GM10248 (cell line): ENCODE measurements at regions not wholly inside any gene's neighbourhood (a gene's known extent, or its start where the extent isn't known, plus 50 kb on each side); places are given as distances from the start of the nearest gene placed in this dataset.

Source experiments
- CTCF ChIA-PET: fragments of 300-600 bp; sonication (Branson Sonifier 250); formaldehyde crosslinking; extraction: SDS; loops from one replicate; lab custom pipeline; 2021; ENCODE audit warnings: antibody characterized with exemption; lab: Yijun Ruan, JAX
- POLR2A ChIA-PET: fragments of 350-650 bp; sonication (Branson Sonifier 250); formaldehyde crosslinking; extraction: SDS; loops from one replicate; lab custom pipeline; 2020; ENCODE audit warnings: antibody characterized with exemption; lab: Yijun Ruan, JAX
- DNase-seq: peaks from one replicate; pipeline ENCODE4 v3.0.0; 2012; ENCODE audit errors: extremely low spot score
- TF ChIP-seq, protein P1 (sequence below): IDR thresholded peaks from 2 replicates; pipeline ENCODE4 v1.5.1; 2012; ENCODE audit warnings: mild to moderate bottlenecking, low read depth; ENCODE audit errors: extremely low read depth, missing control alignments, control extremely low read depth

DNA sequence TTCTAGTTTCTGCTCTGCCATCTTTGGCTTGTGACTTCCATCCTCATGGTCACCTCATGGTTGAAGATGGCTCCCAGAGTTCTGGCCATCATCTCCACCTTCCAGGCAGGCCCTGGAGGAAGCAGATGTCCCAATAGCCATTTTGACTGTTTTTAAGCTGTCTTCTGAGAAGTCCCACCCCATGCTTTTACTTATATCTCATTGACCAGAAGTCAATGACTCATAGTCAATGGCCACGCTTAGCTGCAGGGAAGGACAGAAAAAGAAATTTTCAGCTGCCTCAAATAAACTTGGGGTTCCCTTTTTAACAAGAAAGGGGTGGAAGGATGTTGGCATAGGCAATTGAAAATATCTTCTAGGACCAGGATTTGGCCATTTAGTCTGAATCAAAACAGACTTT, 168.1 kb downstream of the AACS start:
- TF ChIP-seq, protein P1, sequence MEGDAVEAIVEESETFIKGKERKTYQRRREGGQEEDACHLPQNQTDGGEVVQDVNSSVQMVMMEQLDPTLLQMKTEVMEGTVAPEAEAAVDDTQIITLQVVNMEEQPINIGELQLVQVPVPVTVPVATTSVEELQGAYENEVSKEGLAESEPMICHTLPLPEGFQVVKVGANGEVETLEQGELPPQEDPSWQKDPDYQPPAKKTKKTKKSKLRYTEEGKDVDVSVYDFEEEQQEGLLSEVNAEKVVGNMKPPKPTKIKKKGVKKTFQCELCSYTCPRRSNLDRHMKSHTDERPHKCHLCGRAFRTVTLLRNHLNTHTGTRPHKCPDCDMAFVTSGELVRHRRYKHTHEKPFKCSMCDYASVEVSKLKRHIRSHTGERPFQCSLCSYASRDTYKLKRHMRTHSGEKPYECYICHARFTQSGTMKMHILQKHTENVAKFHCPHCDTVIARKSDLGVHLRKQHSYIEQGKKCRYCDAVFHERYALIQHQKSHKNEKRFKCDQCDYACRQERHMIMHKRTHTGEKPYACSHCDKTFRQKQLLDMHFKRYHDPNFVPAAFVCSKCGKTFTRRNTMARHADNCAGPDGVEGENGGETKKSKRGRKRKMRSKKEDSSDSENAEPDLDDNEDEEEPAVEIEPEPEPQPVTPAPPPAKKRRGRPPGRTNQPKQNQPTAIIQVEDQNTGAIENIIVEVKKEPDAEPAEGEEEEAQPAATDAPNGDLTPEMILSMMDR, result no peak
- POLR2A ChIA-PET, result no interaction called here
- DNase-seq, result no peak
- CTCF ChIA-PET, result interaction anchor here (1.4 kb wide), 1 partner anchor 13 kb away, joined by 3 read pairs; no protein-coding TSS in a partner anchor

DNA sequence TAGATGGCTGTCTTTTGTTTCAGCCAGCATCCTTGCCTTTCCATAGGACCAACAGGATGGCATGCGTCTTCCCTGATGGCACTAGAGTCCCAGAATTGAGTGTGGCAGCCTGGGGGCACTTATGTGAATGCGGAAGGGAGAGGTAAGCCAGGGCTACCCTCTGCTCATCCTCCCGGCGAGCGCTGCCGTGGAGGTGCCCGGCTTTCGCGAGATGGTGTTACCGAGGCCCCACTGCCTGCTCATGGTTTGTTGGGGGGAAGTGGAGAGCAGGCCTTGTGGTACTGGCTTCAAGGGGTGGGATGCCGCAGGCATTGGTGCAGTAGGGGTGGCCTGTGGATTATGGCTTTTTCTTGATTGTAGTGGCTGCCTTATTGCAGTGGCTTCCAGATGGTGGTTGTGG, 174.3 kb downstream of the AACS start:
- CTCF ChIA-PET, result interaction anchor here (0.9 to 1.4 kb wide), 2 partner anchors 36 to 56 kb away, joined by 3 read pairs; no protein-coding TSS in a partner anchor
- POLR2A ChIA-PET, result no interaction called here
- DNase-seq, result no peak
- TF ChIP-seq, protein P1, result no peak

DNA sequence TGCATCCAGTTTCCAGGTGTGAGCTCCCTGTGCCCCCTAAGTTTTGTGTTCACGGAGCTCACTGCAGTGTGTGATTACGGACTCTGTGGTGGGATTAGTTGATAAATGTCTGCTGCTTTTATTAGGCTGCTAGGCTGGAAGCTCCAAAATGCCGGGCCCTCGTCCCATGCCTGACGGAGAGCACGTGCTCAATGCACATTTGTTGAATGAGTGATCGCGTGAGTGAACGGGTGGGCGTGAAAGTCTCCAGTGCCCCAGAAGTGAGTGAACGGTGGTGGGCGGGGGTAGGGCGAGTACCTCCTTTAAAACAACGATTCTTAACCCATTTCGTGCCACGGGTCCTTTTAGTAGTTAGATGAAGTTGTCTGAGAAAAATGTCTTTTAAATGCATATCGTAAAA, 175.5 kb downstream of the AACS start:
- CTCF ChIA-PET, result interaction anchor here (1.4 to 1.7 kb wide), 2 partner anchors 13 to 57 kb away, joined by 3 to 5 read pairs; no protein-coding TSS in a partner anchor

DNA sequence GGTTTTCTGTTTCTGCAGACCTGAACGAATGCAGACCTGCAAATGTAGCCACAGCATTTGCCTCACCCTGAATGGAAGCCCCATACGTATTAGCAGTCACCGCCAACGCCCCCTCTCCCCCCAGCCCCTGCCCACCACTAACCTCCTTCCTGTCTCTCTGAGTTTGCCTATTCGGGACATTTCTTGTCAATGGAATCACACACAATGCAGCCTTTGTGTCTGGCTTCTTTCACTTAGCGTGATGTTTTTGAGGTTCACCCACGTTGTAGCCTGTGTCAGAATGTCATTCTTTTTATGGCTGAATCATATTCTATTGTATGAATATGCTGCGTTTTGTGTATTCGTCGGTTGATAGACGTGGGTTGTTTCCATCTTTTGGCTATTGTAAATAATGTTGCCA, 178.6 kb downstream of the AACS start:
- ChIA-PET CTCF (no interaction called here), POLR2A (no interaction called here)
- TF ChIP-seq, protein P1, result no peak
- DNase-seq, result no peak

More for the DNA sequence above, 175.5 kb downstream of the AACS start:
- no peak for DNase-seq
- POLR2A ChIA-PET, result no interaction called here
- TF ChIP-seq, protein P1, result no peak

DNA sequence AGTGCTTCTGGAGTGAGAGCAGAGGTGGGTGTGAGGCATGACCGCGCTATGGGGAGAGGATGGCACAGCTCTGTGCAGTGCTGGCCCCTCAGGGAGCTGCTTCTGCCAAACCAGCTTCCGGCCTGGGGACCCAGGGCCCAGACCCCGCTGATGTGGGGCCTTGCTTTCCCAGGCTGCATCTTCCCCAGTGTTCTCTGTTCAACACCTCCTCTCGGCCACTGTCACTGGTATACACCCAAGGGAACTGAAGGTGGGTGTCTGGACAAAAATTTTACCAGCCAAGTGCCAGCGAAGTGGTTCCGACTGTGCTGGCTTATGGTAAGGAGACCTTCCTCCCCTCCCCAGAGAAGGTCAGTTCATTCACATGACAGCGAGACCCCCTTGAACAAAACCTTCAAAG, 179.1 kb downstream of the AACS start:
- no peak for DNase-seq
- CTCF ChIA-PET, result no interaction called here
- POLR2A ChIA-PET, result no interaction called here
- TF ChIP-seq, protein P1, result no peak

DNA sequence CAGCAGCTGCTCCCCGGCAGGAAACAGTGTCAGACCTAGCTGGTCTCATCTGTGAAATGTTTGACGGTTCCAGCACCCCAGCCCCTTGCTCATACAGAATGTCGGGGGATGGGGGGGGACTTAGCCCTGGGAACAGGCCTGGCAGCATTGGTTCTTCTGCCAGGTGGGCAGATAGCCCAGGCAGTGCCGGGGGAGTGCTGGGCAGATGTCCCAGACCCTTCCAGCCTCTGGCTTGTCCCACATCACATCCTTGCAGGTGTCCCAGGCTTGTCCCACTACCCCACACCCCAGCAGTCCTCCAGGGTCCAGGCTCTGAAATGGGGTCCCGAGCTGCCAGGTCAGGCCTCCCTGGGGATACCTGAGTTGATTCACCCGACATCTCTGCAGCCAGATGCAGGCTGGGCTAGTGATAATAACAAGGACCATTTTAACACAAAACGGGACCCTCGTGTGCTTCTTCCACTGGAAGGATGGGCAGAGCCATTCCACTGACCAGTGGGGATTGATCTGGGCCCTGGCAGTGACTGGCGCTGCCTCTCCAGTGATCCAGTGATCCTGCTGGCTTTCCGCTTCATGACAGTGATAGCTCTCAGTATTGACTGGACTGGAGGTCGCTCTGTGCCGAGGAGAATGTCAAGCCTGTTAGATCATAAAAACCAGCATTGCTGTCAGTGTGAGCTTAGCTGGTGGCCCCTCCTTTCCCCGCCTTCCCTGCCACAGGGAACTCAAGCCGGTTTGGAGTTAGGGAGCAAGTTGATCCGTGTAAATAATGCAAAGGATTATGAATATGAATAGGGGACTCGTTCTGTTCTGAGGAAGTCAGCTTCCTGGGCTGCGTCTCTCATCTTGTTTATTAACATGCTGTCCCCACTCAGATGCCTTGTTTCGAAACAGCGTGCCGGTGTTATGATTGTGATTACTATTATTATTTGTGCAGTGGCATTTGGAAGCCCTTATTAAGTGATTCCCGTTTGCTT, 180.6 kb downstream of the AACS start:
- ChIA-PET POLR2A (no interaction called here), CTCF (no interaction called here)
- TF ChIP-seq, protein P1, result no peak
- no peak for DNase-seq
